Stomach (tissue), 8 donors: ENCODE measurements at regions not wholly inside any gene's neighbourhood (a gene's known extent, or its start where the extent isn't known, plus 50 kb on each side); places are given as distances from the start of the nearest gene placed in this dataset.

Source experiments
- DNase-seq, 2 donors: peaks; one replicate each; pipeline versions ENCODE4 v3.0.0 to v3.0.0-alpha.2; 2013 to 2019
- H3K27ac ChIP-seq, 5 donors: fragments of 200-600 bp in 4 of 5; sonication (generic) in 4 of 5; one replicate each; pipeline ENCODE4 v1.5.1; 2013 to 2019; ENCODE audit warnings: mild to moderate bottlenecking in 1 of 5, moderate library complexity in 1 of 5
- H3K27me3 ChIP-seq, 3 donors: fragments of 200-600 bp; sonication (generic); one replicate each; pipeline ENCODE4 v1.5.1; 2017 to 2019; ENCODE audit warnings: mixed run types in 1 of 3
- H3K36me3 ChIP-seq, 4 donors: fragments of 200-600 bp; sonication (generic); 1 replicate in 3 of 4; 2 replicates in 1 of 4; pipeline ENCODE4 v1.5.1; 2016 to 2019
- H3K4me1 ChIP-seq, 4 donors: fragments of 200-600 bp; sonication (generic); one replicate each; pipeline ENCODE4 v1.5.1; 2016 to 2019
- H3K4me3 ChIP-seq, 4 donors: fragments of 200-600 bp; sonication (generic) in 3 of 4; one replicate each; pipeline ENCODE4 v1.5.1; 2016 to 2019; ENCODE audit warnings: mild to moderate bottlenecking in 1 of 4
- H3K9me3 ChIP-seq, 4 donors: fragments of 200-600 bp; sonication (generic); one replicate each; pipeline ENCODE4 v1.5.1; 2016 to 2019
- EP300 ChIP-seq: sonication (generic); formaldehyde crosslinking; IDR thresholded peaks from one replicate; pipeline ENCODE4 v1.6.1; 2017; ENCODE audit warnings: antibody characterized with exemption
- POLR2A ChIP-seq, 4 donors: fragments of 450-650 bp; IDR thresholded peaks; one replicate each; pipeline ENCODE4 v1.6.1; 2016; ENCODE audit warnings: antibody characterized with exemption in 4 of 4, control low read depth in 2 of 4, mild to moderate bottlenecking in 1 of 4, moderate library complexity in 1 of 4
- POLR2AphosphoS5 ChIP-seq, 3 donors: sonication (generic); formaldehyde crosslinking; IDR thresholded peaks; one replicate each; pipeline ENCODE4 v1.6.1; 2016; ENCODE audit warnings: antibody characterized with exemption in 3 of 3
- WGBS, 5 donors: extraction: QIAGEN DNeasy Blood & Tissue Kit in 3 of 5; methylation state at CpG; one replicate each; pipeline versions ENCODE4 v1.1.5 to v1.1.7; 2013 to 2018; 5-methylcytosine and 5-hydroxymethylcytosine counted together
- intact Hi-C: fragments of 100-400 bp; cut with DNase I; formaldehyde crosslinking; loops from one replicate; pipeline ENCODE4 v1.15.1; 2023; ENCODE audit warnings: low total_unique reads
- TF ChIP-seq, protein P1 (sequence below), 7 experiments: fragments of 450-650 bp in 4 of 7; fragments of 200-600 bp in 3 of 7; sonication (generic) in 3 of 7; IDR thresholded peaks; one replicate each; pipeline ENCODE4 v1.5.1; 2016 to 2019; ENCODE audit warnings: antibody characterized with exemption in 7 of 7, control low read depth in 2 of 7, mild to moderate bottlenecking in 1 of 7
- donor health status: healthy with polysubstance abuse.
- donor health status: Bipolar disorder and iron deficiency.
- donor health status: healthy.

DNA sequence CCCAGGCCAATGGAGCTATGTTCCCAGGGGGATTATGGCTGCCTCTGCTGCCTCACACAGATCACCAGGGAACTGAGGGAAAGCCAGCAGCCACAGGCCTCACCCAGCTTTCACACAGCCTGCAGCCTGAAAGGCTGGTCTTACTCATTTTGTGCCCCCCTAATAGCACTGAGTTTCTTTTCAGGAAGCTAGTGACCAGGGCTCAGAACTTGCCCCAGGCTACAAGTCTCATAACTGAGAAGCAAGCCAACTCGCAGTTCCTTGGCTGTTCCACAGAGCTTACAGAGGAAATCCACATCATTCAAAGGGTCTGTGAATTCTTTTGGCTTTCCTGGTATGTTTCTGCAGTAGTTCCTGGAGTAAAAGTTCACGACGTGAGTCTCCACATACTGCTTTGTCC, 524.8 kb upstream of the GJE1 start:
- intact Hi-C loops: no loop called here
- H3K27ac ChIP-seq: no peak overlapping the region
- H3K36me3 ChIP-seq: no peaks in the 10 kb centered on the region
- no peak overlapping the region for H3K4me3 ChIP-seq
- peaks cover 0 to 23% (median 13%) of the 10 kb centered on the region in 4 donors for H3K9me3 ChIP-seq
- 70 to 89% (median 77%) methylated on average over 3 of the region's 3 CpGs for WGBS, 5 donors
- DNase-seq: no peak
- no peaks in the 10 kb centered on the region for H3K4me1 ChIP-seq
- H3K27me3 ChIP-seq: no peaks in the 10 kb centered on the region
- TF ChIP-seq, protein P1, sequence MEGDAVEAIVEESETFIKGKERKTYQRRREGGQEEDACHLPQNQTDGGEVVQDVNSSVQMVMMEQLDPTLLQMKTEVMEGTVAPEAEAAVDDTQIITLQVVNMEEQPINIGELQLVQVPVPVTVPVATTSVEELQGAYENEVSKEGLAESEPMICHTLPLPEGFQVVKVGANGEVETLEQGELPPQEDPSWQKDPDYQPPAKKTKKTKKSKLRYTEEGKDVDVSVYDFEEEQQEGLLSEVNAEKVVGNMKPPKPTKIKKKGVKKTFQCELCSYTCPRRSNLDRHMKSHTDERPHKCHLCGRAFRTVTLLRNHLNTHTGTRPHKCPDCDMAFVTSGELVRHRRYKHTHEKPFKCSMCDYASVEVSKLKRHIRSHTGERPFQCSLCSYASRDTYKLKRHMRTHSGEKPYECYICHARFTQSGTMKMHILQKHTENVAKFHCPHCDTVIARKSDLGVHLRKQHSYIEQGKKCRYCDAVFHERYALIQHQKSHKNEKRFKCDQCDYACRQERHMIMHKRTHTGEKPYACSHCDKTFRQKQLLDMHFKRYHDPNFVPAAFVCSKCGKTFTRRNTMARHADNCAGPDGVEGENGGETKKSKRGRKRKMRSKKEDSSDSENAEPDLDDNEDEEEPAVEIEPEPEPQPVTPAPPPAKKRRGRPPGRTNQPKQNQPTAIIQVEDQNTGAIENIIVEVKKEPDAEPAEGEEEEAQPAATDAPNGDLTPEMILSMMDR (IDR thresholded peaks at IDR 0.05): no peak
- no peak for TF ChIP-seq POLR2AphosphoS5 (IDR thresholded peaks at IDR 0.05)
- TF ChIP-seq POLR2A (IDR thresholded peaks at IDR 0.05): no peak
- TF ChIP-seq EP300: no peak

DNA sequence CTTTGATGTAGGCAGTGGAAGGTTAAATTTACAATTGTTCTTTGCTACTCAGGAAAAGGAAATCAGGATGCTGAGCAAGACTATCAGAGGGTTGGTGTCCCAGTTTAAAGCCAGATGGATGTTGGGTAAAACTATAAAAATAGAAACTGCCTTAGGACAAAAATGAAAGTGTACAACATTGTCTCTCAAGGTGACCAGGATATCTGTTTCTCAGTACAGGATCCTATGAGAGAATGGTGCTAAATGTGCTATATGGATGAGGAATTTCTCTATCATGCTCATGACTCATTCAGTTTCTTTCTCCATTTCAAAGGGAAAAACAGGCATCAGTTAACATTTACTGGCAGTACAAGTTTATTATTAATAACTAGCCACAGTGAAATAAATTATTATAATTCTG, 534.2 kb upstream of the GJE1 start:
- H3K27me3 ChIP-seq: no peaks in the 10 kb centered on the region
- intact Hi-C loops: no loop called here
- H3K36me3 ChIP-seq: no peaks in the 10 kb centered on the region
- H3K4me1 ChIP-seq: no peaks in the 10 kb centered on the region
- H3K27ac ChIP-seq: no peak overlapping the region
- H3K9me3 ChIP-seq: no peaks in the 10 kb centered on the region
- DNase-seq: no peak
- TF ChIP-seq, protein P1 (IDR thresholded peaks at IDR 0.05): no peak
- no peak overlapping the region for H3K4me3 ChIP-seq

DNA sequence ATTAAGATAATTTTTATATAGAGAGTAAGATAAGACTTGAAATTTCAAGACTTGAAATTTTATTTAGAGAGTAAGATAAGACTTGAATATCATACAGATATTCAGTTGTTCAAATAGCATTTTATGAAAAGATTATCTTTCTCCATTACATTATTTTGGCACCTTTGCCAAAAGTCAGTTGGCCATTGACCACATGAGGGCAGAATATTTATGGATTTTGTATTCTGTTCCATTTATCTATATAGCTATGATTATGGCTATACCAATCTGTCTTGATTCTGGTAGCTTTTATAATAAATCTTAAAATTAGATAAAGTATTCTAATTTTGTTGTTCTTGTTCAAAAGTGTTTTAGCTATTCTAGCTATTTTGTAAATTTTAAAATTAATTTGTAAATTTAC, 537.9 kb upstream of the GJE1 start:
- DNase-seq: no peak
- Histone ChIP-seq H3K4me3 (no peak overlapping the region), H3K36me3 (no peaks in the 10 kb centered on the region), H3K9me3 (no peaks in the 10 kb centered on the region), H3K27ac (no peak overlapping the region), H3K4me1 (no peaks in the 10 kb centered on the region), H3K27me3 (no peaks in the 10 kb centered on the region)
- intact Hi-C loops: no loop called here
- no peak for TF ChIP-seq POLR2A (IDR thresholded peaks at IDR 0.05)

DNA sequence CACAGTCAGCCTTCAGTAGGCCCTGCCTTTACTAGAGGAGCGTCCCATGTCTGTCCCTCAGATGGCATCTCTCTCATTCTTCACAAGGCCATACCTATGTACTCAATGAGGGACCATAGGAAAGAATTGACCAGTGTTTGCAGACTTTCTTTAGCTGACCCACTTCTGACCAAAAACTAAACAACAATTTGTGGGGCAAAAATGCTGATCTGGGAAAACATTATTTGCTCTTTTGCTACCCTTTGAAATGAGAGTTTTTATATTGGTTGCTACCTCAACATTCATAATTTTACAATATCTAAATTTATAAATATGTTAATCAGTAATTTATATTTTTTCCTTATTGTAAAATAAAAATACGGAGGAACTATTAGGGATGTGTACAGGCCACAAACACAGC, 539.4 kb upstream of the GJE1 start:
- intact Hi-C loops: no loop called here
- no peaks in the 10 kb centered on the region for H3K4me1 ChIP-seq
- TF ChIP-seq POLR2A (IDR thresholded peaks at IDR 0.05): no peak
- TF ChIP-seq EP300: no peak
- no peak overlapping the region for H3K4me3 ChIP-seq
- no peaks in the 10 kb centered on the region for H3K9me3 ChIP-seq
- WGBS, 5 donors: 82 to 91% (median 88%) methylated on average over 2 of the region's 2 CpGs
- no peak overlapping the region for H3K27ac ChIP-seq
- H3K27me3 ChIP-seq: no peaks in the 10 kb centered on the region
- H3K36me3 ChIP-seq: no peaks in the 10 kb centered on the region
- no peak for DNase-seq

DNA sequence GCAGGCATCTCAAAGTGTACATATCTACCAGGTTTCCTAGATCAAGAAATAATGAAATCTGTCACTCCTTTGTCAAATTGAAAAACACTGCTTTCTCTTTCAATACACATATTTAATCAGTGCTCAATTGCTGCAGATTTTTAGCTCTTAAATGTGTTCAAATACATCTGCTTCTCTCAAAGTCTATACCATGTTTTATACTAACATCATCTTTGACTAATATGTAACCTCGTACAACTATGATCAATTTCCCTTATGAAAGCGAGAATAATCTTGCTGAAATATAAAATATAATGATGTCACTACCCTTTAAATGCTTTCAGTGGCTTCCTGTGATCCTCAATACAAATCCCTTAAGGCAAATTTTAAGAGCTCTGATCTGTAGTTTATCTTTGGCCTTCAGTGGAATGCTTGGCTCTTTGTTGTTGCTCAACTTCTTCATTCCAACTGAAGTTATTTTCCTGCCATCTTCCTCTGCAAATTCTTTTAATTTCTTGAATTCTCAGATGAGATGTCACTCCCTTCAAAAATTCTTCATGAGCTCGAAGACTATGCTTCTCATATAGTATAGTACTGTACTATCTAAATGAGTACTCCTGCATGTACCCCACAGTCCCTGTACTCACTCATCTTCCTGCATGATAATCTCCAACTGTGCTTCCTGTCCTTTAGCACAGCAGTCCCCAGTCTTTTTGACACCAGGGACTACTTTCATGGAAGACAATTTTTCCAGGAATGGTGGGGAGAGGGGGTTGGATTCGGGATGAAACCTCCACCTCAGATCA, 545.1 kb upstream of the GJE1 start:
- intact Hi-C loops: no loop called here
- no peak for DNase-seq
- H3K4me1 ChIP-seq: no peaks in the 10 kb centered on the region
- H3K27me3 ChIP-seq: no peaks in the 10 kb centered on the region
- TF ChIP-seq POLR2A (IDR thresholded peaks at IDR 0.05): no peak
- TF ChIP-seq EP300: no peak
- TF ChIP-seq POLR2AphosphoS5 (IDR thresholded peaks at IDR 0.05): no peak
- TF ChIP-seq, protein P1 (IDR thresholded peaks at IDR 0.05): no peak
- H3K27ac ChIP-seq: no peak overlapping the region
- H3K4me3 ChIP-seq: no peak overlapping the region
- H3K36me3 ChIP-seq: no peaks in the 10 kb centered on the region
- WGBS, 5 donors: 56 to 73% (median 65%) methylated on average over 4 of the region's 4 CpGs
- H3K9me3 ChIP-seq: no peaks in the 10 kb centered on the region
